ENCODE measurements at regions not wholly inside any gene's neighbourhood (a gene's known extent, or its start where the extent isn't known, plus 50 kb on each side); places are given as distances from the start of the nearest gene placed in this dataset.

DNA sequence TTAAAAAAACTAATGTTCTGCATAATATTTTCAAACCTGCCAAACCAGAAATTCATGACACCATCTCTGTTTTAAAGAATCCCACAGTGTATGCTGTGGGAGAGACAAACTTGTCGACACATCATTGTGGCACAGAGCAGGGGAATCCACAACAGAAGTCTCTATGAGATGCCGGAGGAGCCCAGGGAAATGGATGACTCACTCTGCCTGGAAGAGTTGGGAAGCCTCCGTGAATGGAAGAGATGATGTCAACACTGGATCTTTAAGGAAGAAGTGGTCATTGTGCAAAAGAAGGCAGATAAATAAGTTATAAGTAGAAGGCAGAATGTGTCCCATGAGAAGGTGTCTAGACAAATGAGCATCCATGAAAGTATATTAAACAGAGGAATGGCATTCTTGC, 595.1 kb downstream of the RAB28 start:
- TF ChIP-seq, protein P1, sequence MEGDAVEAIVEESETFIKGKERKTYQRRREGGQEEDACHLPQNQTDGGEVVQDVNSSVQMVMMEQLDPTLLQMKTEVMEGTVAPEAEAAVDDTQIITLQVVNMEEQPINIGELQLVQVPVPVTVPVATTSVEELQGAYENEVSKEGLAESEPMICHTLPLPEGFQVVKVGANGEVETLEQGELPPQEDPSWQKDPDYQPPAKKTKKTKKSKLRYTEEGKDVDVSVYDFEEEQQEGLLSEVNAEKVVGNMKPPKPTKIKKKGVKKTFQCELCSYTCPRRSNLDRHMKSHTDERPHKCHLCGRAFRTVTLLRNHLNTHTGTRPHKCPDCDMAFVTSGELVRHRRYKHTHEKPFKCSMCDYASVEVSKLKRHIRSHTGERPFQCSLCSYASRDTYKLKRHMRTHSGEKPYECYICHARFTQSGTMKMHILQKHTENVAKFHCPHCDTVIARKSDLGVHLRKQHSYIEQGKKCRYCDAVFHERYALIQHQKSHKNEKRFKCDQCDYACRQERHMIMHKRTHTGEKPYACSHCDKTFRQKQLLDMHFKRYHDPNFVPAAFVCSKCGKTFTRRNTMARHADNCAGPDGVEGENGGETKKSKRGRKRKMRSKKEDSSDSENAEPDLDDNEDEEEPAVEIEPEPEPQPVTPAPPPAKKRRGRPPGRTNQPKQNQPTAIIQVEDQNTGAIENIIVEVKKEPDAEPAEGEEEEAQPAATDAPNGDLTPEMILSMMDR (conservative IDR thresholded peaks at IDR 0.05), result no peak
- TF ChIP-seq EZH2 (IDR thresholded peaks at IDR 0.05; ENCODE audit: low read depth), result no peak

Measured in PC-9 (cell line).